ENCODE measurements at regions not wholly inside any gene's neighbourhood (a gene's known extent, or its start where the extent isn't known, plus 50 kb on each side); places are given as distances from the start of the nearest gene placed in this dataset.

GRCh38 chr12:24483732-24484131 is 465.2 kb downstream of the BCAT1 start:
- ChIA-PET POLR2A (no interaction called here), CTCF (ENCODE audit: low intra/inter-chr PET ratio, low total read pairs) (no interaction called here)
- DNase-seq (ENCODE audit: low spot score), result no peak
- Histone ChIP-seq H3K27me3 (ENCODE audit: control insufficient read depth in 1 of 2, insufficient read depth in 2 of 2, low read length in 2 of 2) (no peaks in the 10 kb centered on the region), H3K36me3 (replicated peaks in 1 of 2; ENCODE audit: control insufficient read depth in 1 of 2, insufficient read depth in 2 of 2, low read length in 2 of 2) (no peaks in the 10 kb centered on the region), H3K79me2 (ENCODE audit: insufficient read depth, low read length) (no peaks in the 10 kb centered on the region), H3K4me2 (ENCODE audit: low read depth, low read length) (no peak overlapping the region), H4K20me1 (ENCODE audit: insufficient read depth, low read length) (no peaks in the 10 kb centered on the region), H2AFZ (ENCODE audit: low read length) (no peak overlapping the region), H3K4me1 (ENCODE audit: insufficient read depth, low read length) (no peaks in the 10 kb centered on the region), H3K4me3 (replicated peaks in 1 of 3; ENCODE audit: insufficient read depth in 1 of 3, low read depth in 2 of 3, low read length in 3 of 3) (no peak overlapping the region), H3K9me3 (ENCODE audit: low read length) (no peaks in the 10 kb centered on the region), H3K9ac (ENCODE audit: insufficient read depth, low read depth, low read length) (no peak overlapping the region), H3K27ac (ENCODE audit: extremely low read length, insufficient read depth, low read length) (no peak overlapping the region)
- no peak for FAIRE-seq
- in situ Hi-C loops (cut with HindIII; ENCODE audit: extremely low pct_ligation_motif_present, low pct_unique_long_range_greater_than_20kb) (no loop called here), intact Hi-C loops (cut with micrococcal nuclease; ENCODE audit: unreplicated experiment) (no loop called here)
- BruUV-seq (replicated peaks), result no TSS peak
- no peak for TF ChIP-seq TBL1XR1 (IDR thresholded peaks at IDR 0.05; ENCODE audit: borderline replicate concordance, low read length, partially characterized antibody)
- no peak for TF ChIP-seq ARID5B (CRISPR knock-in tag; IDR thresholded peaks at IDR 0.05)
- no peak for TF ChIP-seq ZNF251 (CRISPR knock-in tag; IDR thresholded peaks at IDR 0.05)
- TF ChIP-seq ZNF547 (CRISPR knock-in tag; IDR thresholded peaks at IDR 0.05), result no peak
- peak; percentile 11 to 71; a peak in 2 of 4 replicates for TF ChIP-seq MAFK (conservative IDR thresholded peaks at IDR 0.05 in 1 of 2, IDR thresholded peaks at IDR 0.05 in 1 of 2; ENCODE audit: low read length in 2 of 2)
- TF ChIP-seq MAFF (IDR thresholded peaks at IDR 0.05; ENCODE audit: low read depth, low read length), result peak; percentile 46
- no peak for TF ChIP-seq ZNF720 (CRISPR knock-in tag; IDR thresholded peaks at IDR 0.05)
- no peak for TF ChIP-seq MIER2 (CRISPR knock-in tag; IDR thresholded peaks at IDR 0.05)
- no peak for TF ChIP-seq ZNF44 (CRISPR knock-in tag; IDR thresholded peaks at IDR 0.05)
- TF ChIP-seq ZNF296 (CRISPR knock-in tag; conservative IDR thresholded peaks at IDR 0.05), result no peak
- ATAC-seq, result no peak
- WGBS (ENCODE audit: low lambda C conversion rate), result 40% methylated on average over 3 of the region's 3 CpGs

Measured in HepG2 (cell line).